ENCODE measurements at regions not wholly inside any gene's neighbourhood (a gene's known extent, or its start where the extent isn't known, plus 50 kb on each side); places are given as distances from the start of the nearest gene placed in this dataset.

GRCh38 chr7:22630069-22630468, 96.9 kb upstream of the IL6 start:
- no peak for TF ChIP-seq CTCF (IDR thresholded peaks at IDR 0.05)
- no peak for TF ChIP-seq POLR2A (IDR thresholded peaks at IDR 0.05)
